RWPE1 (cell line): ENCODE measurements at regions not wholly inside any gene's neighbourhood (a gene's known extent, or its start where the extent isn't known, plus 50 kb on each side); places are given as distances from the start of the nearest gene placed in this dataset.
A peak's percentile ranks its signal among the peaks of the same experiment; 100 is the strongest.

ENCODE experiments used
- CTCF ChIA-PET: fragments of 350-600 bp; sonication (Branson Sonifier 250); formaldehyde crosslinking; extraction: SDS; loops from one replicate; lab custom pipeline; 2021; lab: Yijun Ruan, JAX
- POLR2A ChIA-PET: fragments of 400-600 bp; formaldehyde crosslinking; extraction: SDS; loops from one replicate; lab custom pipeline; 2020; ENCODE audit warnings: antibody characterized with exemption; ENCODE audit not compliant: low non-redundant PET; lab: Yijun Ruan, JAX
- DNase-seq: peaks from one replicate; pipeline ENCODE4 v3.0.0; 2012; ENCODE audit warnings: low spot score
- H3K27ac ChIP-seq: fragments of 450-650 bp; 2 replicates; pipeline ENCODE4 v1.5.1; 2017
- CTCF ChIP-seq: fragments of 450-650 bp; conservative IDR thresholded peaks from 2 replicates; pipeline ENCODE4 v1.5.1; 2017; ENCODE audit warnings: low read depth, mild to moderate bottlenecking

GRCh38 chr17:72556944-72557826 is 436.4 kb downstream of the SOX9 start:
- CTCF ChIA-PET, result interaction anchor here (0.5 to 4.9 kb wide), 31 partner anchors 9 to 1790 kb away, joined by 3 to 74 read pairs (median 3); partner anchors contain the start of genes SLC39A11 and SSTR2
- peak; percentile 87 for TF ChIP-seq CTCF
- H3K27ac ChIP-seq, result peak overlapping the region; percentile 57
- POLR2A ChIA-PET, result interaction anchor here (0.6 kb wide), 1 partner anchor 168 kb away, joined by 3 read pairs; no protein-coding TSS in a partner anchor
- DNase-seq, result peak; percentile 72

- peak overlapping the region; percentile 78 for H3K27ac ChIP-seq
- no peak for TF ChIP-seq CTCF
- ChIA-PET CTCF (interaction anchor here (0.5 to 4.9 kb wide), 8 partner anchors 22 to 631 kb away, joined by 3 to 74 read pairs (median 6); no protein-coding TSS in a partner anchor), POLR2A (no interaction called here)
- DNase-seq, result no peak
These were observed 438.2 kb downstream of the SOX9 start for GRCh38 chr17:72558971-72559476.

GRCh38 chr17:72560303-72561247 is 439.8 kb downstream of the SOX9 start:
- peak; percentile 72 for DNase-seq
- peak overlapping the region; percentile 78 for H3K27ac ChIP-seq
- CTCF ChIA-PET, result interaction anchor here (0.5 to 4.9 kb wide), 18 partner anchors 18 to 792 kb away, joined by 3 to 74 read pairs (median 4); no protein-coding TSS in a partner anchor
- POLR2A ChIA-PET, result no interaction called here
- TF ChIP-seq CTCF, result peak; percentile 97

- DNase-seq, result no peak
- ChIA-PET CTCF (interaction anchor here (1.0 to 4.9 kb wide), 4 partner anchors 19 to 636 kb away, joined by 3 to 74 read pairs (median 6); no protein-coding TSS in a partner anchor), POLR2A (no interaction called here)
- no peak for TF ChIP-seq CTCF
- H3K27ac ChIP-seq, result peak overlapping the region; percentile 78
These were observed 440.4 kb downstream of the SOX9 start for GRCh38 chr17:72561266-72561665.

- H3K27ac ChIP-seq, result peak overlapping the region; percentile 78
- CTCF ChIA-PET, result no interaction called here
- POLR2A ChIA-PET, result no interaction called here
- no peak for DNase-seq
- no peak for TF ChIP-seq CTCF
These were observed 440.9 kb downstream of the SOX9 start for GRCh38 chr17:72561680-72562079.
